ENCODE measurements at regions not wholly inside any gene's neighbourhood (a gene's known extent, or its start where the extent isn't known, plus 50 kb on each side); places are given as distances from the start of the nearest gene placed in this dataset.

GRCh38 chr16:6063526-6063925 lies 965.9 kb upstream of the EEF2KMT start:
- WGBS, 10 experiments: 0 to 63% (median 33%) methylated on average over 1 to 3 of the region's 3 CpGs; no CpG with 5 or more reads in 3 of the 10 experiments

DNA sequence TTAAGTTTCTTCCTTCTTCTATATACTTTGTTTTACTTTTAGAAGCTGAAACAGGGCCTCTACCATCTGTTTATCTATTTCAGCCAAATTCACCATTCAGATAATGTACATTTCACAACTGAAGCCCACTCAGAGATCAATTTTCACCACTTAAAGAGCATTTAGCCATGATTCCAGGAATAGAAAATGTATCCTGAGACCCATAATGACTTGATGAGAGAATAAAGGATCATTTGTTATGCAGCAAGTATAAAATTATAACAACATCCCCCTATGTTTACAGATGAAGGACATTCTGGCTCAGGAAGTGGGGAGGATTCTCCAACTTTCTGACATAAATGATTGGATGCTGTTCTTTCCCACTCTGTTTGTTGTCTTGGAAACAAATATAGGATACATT lies 962.1 kb upstream of the EEF2KMT start:
- Histone ChIP-seq H3K27ac (no peak overlapping the region), H3K4me3 (no peak overlapping the region), H3K4me1 (replicated peaks in 1 of 2) (peaks cover 0 to 33% of the 10 kb centered on the region in 2 donors)
- in situ Hi-C loops (cut with MboI; ENCODE audit: low pct_unique_long_range_greater_than_20kb in 2 of 9, low sequenced_read_pairs in 9 of 9, unreplicated experiment in 9 of 9): no loop called here
- no peak for ATAC-seq (replicated peaks in 6 of 8)

More at GRCh38 chr16:6063526-6063925, 965.9 kb upstream of the EEF2KMT start:
- Histone ChIP-seq H3K4me3 (no peak overlapping the region), H3K4me1 (replicated peaks in 1 of 2) (peaks cover 0 to 42% of the 10 kb centered on the region in 2 donors), H3K27ac (no peak overlapping the region)
- in situ Hi-C loops (cut with MboI; ENCODE audit: low pct_unique_long_range_greater_than_20kb in 2 of 9, low sequenced_read_pairs in 9 of 9, unreplicated experiment in 9 of 9): no loop called here
- no peak for ATAC-seq (replicated peaks in 6 of 8)

- WGBS, 10 experiments: 0 to 53% (median 12%) methylated on average over 1 to 6 of the region's 6 CpGs; no CpG with 5 or more reads in 2 of the 10 experiments
- Histone ChIP-seq H3K4me1 (replicated peaks in 1 of 2) (peaks cover 0 to 20% of the 10 kb centered on the region in 2 donors), H3K27ac (no peak overlapping the region), H3K4me3 (no peak overlapping the region)
- no peak for ATAC-seq (replicated peaks in 6 of 8)
- in situ Hi-C loops (cut with MboI; ENCODE audit: low pct_unique_long_range_greater_than_20kb in 2 of 9, low sequenced_read_pairs in 9 of 9, unreplicated experiment in 9 of 9): no loop called here
Observed at GRCh38 chr16:6057821-6058220, 960.2 kb upstream of the EEF2KMT start.

DNA sequence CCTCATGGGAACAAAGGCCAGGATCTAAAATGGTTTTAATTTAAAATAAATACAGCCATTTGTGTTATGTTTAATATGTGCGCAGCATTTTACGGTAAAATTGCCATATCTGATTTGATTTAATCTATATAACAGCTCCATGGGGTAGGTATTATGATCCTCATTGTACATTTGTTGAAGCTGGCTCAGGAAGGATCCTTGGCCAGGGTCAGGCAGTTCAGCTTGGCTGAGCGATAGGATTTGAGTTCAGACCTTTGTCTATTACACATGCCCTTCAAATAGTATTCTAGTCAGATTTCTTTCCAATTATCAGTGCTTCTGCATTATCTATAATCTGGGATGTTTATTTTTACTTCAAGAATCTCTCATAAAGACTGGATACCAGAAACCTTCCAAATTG lies 950.4 kb upstream of the EEF2KMT start:
- ATAC-seq (replicated peaks in 6 of 8): no peak
- 0 to 98% (median 36%) methylated on average over 1 to 3 of the region's 3 CpGs; no CpG with 5 or more reads in 2 of the 10 experiments for WGBS, 10 experiments
- H3K4me1 ChIP-seq (replicated peaks in 1 of 2): peaks cover 0 to 7% of the 10 kb centered on the region in 2 donors
- H3K27ac ChIP-seq: no peak overlapping the region
- H3K4me3 ChIP-seq: no peak overlapping the region
- in situ Hi-C loops (cut with MboI; ENCODE audit: low pct_unique_long_range_greater_than_20kb in 2 of 9, low sequenced_read_pairs in 9 of 9, unreplicated experiment in 9 of 9): no loop called here

DNA sequence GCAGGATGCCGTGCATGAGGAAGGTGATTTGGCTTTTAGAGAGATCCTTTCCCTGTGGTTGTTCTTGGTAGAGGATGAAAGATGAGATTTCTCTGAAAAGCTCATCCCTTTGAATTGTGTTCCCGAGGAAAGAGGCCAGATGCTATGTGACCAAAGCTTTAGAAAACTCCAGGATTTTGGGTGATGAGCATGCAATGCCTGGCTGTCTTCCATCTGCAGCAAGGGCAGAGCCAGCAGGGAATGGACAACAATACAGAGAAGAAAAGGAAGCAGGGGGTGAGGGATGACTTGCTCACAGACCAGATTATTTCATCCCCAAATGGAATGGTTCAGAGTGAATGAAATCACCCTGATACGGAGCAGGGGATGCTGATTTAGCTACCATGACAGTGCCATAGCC lies 949.7 kb upstream of the EEF2KMT start:
- no peak overlapping the region for H3K27ac ChIP-seq

GRCh38 chr16:6038941-6039645 lies 941.5 kb upstream of the EEF2KMT start:
- peaks cover 0 to 3% of the 10 kb centered on the region in 2 donors for H3K4me1 ChIP-seq (replicated peaks in 1 of 2)
- 19 to 100% (median 55%) methylated on average over 2 to 5 of the region's 5 CpGs for WGBS, 10 experiments
- in situ Hi-C loops (cut with MboI; ENCODE audit: low pct_unique_long_range_greater_than_20kb in 2 of 9, low sequenced_read_pairs in 9 of 9, unreplicated experiment in 9 of 9): no loop called here
- ATAC-seq (replicated peaks in 6 of 8): no peak
- H3K4me3 ChIP-seq: no peak overlapping the region
- H3K27ac ChIP-seq: no peak overlapping the region

More for the DNA sequence above, 949.7 kb upstream of the EEF2KMT start:
- ATAC-seq (replicated peaks in 6 of 8): no peak
- Histone ChIP-seq H3K4me1 (replicated peaks in 1 of 2) (peaks cover 0 to 7% of the 10 kb centered on the region in 2 donors), H3K4me3 (no peak overlapping the region)
- in situ Hi-C loops (cut with MboI; ENCODE audit: low pct_unique_long_range_greater_than_20kb in 2 of 9, low sequenced_read_pairs in 9 of 9, unreplicated experiment in 9 of 9): no loop called here
- WGBS, 10 experiments: 0 to 100% (median 49%) methylated on average over 1 to 3 of the region's 3 CpGs; no CpG with 5 or more reads in 4 of the 10 experiments

DNA sequence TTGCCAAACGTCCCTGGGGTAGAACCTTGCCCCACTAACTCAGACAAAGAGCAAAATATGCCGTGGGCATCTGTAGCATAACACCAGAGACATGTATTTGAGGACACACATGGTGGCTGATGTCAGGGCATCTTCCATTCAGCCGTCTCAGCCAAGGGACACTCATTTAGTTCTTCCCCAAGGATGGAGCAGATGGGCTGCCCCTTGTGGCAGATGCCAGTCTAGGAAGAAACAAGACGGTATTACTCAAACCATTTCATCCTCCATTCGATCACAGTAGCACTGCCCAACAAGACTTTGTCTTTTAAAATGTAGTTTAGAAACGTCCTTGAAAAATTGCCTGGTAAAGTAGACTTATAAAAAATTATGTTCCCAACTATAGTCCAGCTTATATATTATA lies 937.6 kb upstream of the EEF2KMT start:
- H3K4me1 ChIP-seq (replicated peaks in 1 of 2): peaks cover 0 to 15% of the 10 kb centered on the region in 2 donors
- H3K4me3 ChIP-seq: no peak overlapping the region
- ATAC-seq (replicated peaks in 6 of 8): no peak
- 0 to 74% (median 45%) methylated on average over 2 to 3 of the region's 6 CpGs; no CpG with 5 or more reads in 3 of the 10 experiments for WGBS, 10 experiments
- in situ Hi-C loops (cut with MboI; ENCODE audit: low pct_unique_long_range_greater_than_20kb in 2 of 9, low sequenced_read_pairs in 9 of 9, unreplicated experiment in 9 of 9): no loop called here
- no peak overlapping the region for H3K27ac ChIP-seq

GRCh38 chr16:6034511-6034910 lies 936.9 kb upstream of the EEF2KMT start:
- ATAC-seq (replicated peaks in 6 of 8): no peak
- Histone ChIP-seq H3K4me1 (replicated peaks in 1 of 2) (peaks cover 0 to 15% of the 10 kb centered on the region in 2 donors), H3K4me3 (no peak overlapping the region), H3K27ac (no peak overlapping the region)
- in situ Hi-C loops (cut with MboI; ENCODE audit: low pct_unique_long_range_greater_than_20kb in 2 of 9, low sequenced_read_pairs in 9 of 9, unreplicated experiment in 9 of 9): no loop called here
- 28 to 100% (median 53%) methylated on average over 1 to 4 of the region's 4 CpGs; no CpG with 5 or more reads in 2 of the 10 experiments for WGBS, 10 experiments

GRCh38 chr16:6032438-6032837 lies 934.8 kb upstream of the EEF2KMT start:
- 0 to 87% (median 58%) methylated on average over 1 to 3 of the region's 3 CpGs; no CpG with 5 or more reads in 1 of the 10 experiments for whole genome bisulfite sequencing, 10 experiments
- in situ Hi-C loops (cut with MboI; ENCODE audit: low pct_unique_long_range_greater_than_20kb in 2 of 9, low sequenced_read_pairs in 9 of 9, unreplicated experiment in 9 of 9): no loop called here
- Histone ChIP-seq H3K27ac (no peak overlapping the region), H3K4me3 (no peak overlapping the region), H3K4me1 (replicated peaks in 1 of 2) (peaks cover 0 to 24% of the 10 kb centered on the region in 2 donors)
- no peak for ATAC-seq (replicated peaks in 6 of 8)

DNA sequence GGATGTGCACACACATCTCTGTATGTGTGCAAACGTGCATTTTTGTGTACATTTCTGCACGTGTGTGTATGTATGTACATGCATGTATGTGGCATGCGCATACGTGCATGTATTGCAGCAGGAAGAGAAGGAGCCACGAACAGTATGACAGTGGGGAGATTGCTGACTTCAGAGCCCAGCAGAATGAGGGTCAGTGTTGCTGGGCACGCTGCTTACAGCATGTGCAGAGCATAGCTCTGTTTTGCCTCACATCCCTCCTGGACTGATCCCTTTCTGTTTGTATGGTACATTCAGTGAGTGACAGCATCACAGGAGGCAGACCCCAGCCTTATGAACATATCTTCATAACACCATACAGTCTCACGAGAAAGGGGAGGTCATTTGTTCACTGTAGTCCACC lies 934.0 kb upstream of the EEF2KMT start:
- in situ Hi-C loops (cut with MboI; ENCODE audit: low pct_unique_long_range_greater_than_20kb in 2 of 9, low sequenced_read_pairs in 9 of 9, unreplicated experiment in 9 of 9): no loop called here
- no peak overlapping the region for H3K4me3 ChIP-seq
- ATAC-seq (replicated peaks in 6 of 8): peak in 3 of 8 experiments; percentile 17 to 47 (median 39)
- no peak overlapping the region for H3K27ac ChIP-seq
- peaks cover 0 to 28% of the 10 kb centered on the region in 2 donors for H3K4me1 ChIP-seq (replicated peaks in 1 of 2)
- 0 to 100% (median 60%) methylated on average over 1 to 4 of the region's 7 CpGs; no CpG with 5 or more reads in 4 of the 10 experiments for WGBS, 10 experiments

GRCh38 chr16:6031102-6031501 lies 933.5 kb upstream of the EEF2KMT start:
- in situ Hi-C loops (cut with MboI; ENCODE audit: low pct_unique_long_range_greater_than_20kb in 2 of 9, low sequenced_read_pairs in 9 of 9, unreplicated experiment in 9 of 9): no loop called here
- Histone ChIP-seq H3K4me3 (no peak overlapping the region), H3K4me1 (replicated peaks in 1 of 2) (peaks cover 0 to 29% of the 10 kb centered on the region in 2 donors), H3K27ac (no peak overlapping the region)
- WGBS, 10 experiments: 13 to 89% (median 69%) methylated on average over 1 to 4 of the region's 5 CpGs; no CpG with 5 or more reads in 2 of the 10 experiments
- no peak for ATAC-seq (replicated peaks in 6 of 8)

GRCh38 chr16:6027733-6028132 lies 930.1 kb upstream of the EEF2KMT start:
- 6 to 83% (median 43%) methylated on average over 1 to 6 of the region's 7 CpGs; no CpG with 5 or more reads in 2 of the 10 experiments for WGBS, 10 experiments
- Histone ChIP-seq H3K27ac (no peak overlapping the region), H3K4me3 (no peak overlapping the region), H3K4me1 (replicated peaks in 1 of 2) (peaks cover 0 to 35% of the 10 kb centered on the region in 2 donors)
- in situ Hi-C loops (cut with MboI; ENCODE audit: low pct_unique_long_range_greater_than_20kb in 2 of 9, low sequenced_read_pairs in 9 of 9, unreplicated experiment in 9 of 9): no loop called here
- peak in 2 of 8 experiments; percentile 71 to 77 for ATAC-seq (replicated peaks in 6 of 8)

DNA sequence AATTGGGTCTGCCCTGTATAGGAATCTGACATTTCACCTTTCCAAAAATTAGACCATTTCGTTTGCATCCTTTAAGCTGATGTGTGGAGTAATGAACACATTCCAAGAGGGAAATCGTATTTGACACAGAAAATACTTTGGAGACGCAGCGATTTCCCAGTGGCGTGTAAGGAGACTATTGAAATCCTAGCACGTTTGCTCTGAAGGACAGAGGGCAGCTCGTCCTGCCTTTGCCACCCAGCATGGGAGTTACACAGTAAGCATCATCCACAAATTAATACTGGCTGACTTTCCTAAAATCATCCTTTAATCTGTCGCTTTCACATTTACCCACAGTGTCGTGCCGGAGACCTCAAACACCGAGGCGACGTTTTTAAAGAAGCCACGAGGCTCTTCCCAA lies 925.9 kb upstream of the EEF2KMT start:
- in situ Hi-C loops (cut with MboI; ENCODE audit: low pct_unique_long_range_greater_than_20kb in 2 of 9, low sequenced_read_pairs in 9 of 9, unreplicated experiment in 9 of 9): no loop called here
- H3K4me3 ChIP-seq: no peak overlapping the region
- WGBS, 10 experiments: 17 to 91% (median 79%) methylated on average over 6 to 12 of the region's 14 CpGs; no CpG with 5 or more reads in 1 of the 10 experiments

More for the DNA sequence above, 925.9 kb upstream of the EEF2KMT start:
- Histone ChIP-seq H3K27ac (no peak overlapping the region), H3K4me1 (replicated peaks in 1 of 2) (peaks cover 0 to 30% of the 10 kb centered on the region in 2 donors)
- ATAC-seq (replicated peaks in 6 of 8): no peak

Data from motor neuron (in vitro differentiated cells).